Neural progenitor cell (in vitro differentiated cells): ENCODE measurements at regions not wholly inside any gene's neighbourhood (a gene's known extent, or its start where the extent isn't known, plus 50 kb on each side); places are given as distances from the start of the nearest gene placed in this dataset.

Experiments used
- CTCF ChIP-seq: fragments of 200-600 bp; sonication (generic); IDR thresholded peaks from 2 replicates; pipeline ENCODE4 v1.5.1; 2017; ENCODE audit warnings: antibody characterized with exemption, mild to moderate bottlenecking
- EZH2 ChIP-seq: fragments of 200-600 bp; sonication (generic); IDR thresholded peaks from 2 replicates; pipeline ENCODE4 v1.6.1; 2017; ENCODE audit warnings: antibody characterized with exemption, mild to moderate bottlenecking, moderate library complexity
- EZH2phosphoT487 ChIP-seq: fragments of 200-600 bp; sonication (generic); IDR thresholded peaks from 2 replicates; pipeline ENCODE4 v1.6.1; 2017; ENCODE audit warnings: antibody characterized with exemption

- TF ChIP-seq EZH2phosphoT487 (no peak), CTCF (no peak), EZH2 (no peak)
These were observed 220.2 kb downstream of the AUH start for GRCh38 chr9:91141407-91141965.
